Erythroblast (primary cell): ENCODE measurements at regions not wholly inside any gene's neighbourhood (a gene's known extent, or its start where the extent isn't known, plus 50 kb on each side); places are given as distances from the start of the nearest gene placed in this dataset.

ENCODE experiments used
- GATA1 ChIP-seq: IDR thresholded peaks from 2 replicates; pipeline ENCODE4 v1.6.1; 2011; ENCODE audit warnings: low read depth, mild to moderate bottlenecking, control low read depth, low read length, moderate library complexity
- POLR2A ChIP-seq: IDR thresholded peaks from 2 replicates; pipeline ENCODE4 v1.6.1; 2011; ENCODE audit warnings: mild to moderate bottlenecking, low read length

GRCh38 chr18:23341983-23342382, 111.1 kb upstream of the RIOK3 start:
- no peak for TF ChIP-seq POLR2A
- TF ChIP-seq GATA1: no peak
